HL-60 (cell line): ENCODE measurements at regions not wholly inside any gene's neighbourhood (a gene's known extent, or its start where the extent isn't known, plus 50 kb on each side); places are given as distances from the start of the nearest gene placed in this dataset.

Experiments used
- DNase-seq, 2 experiments: peaks; one replicate each; pipeline ENCODE4 v3.0.0-alpha.2; 2010 to 2020; ENCODE audit warnings: low read depth in 1 of 2, low spot score in 1 of 2
- H3K27ac ChIP-seq: fragments of 250-450 bp; sonication (Bioruptor Pico); replicated peaks from 2 replicates; pipeline ENCODE4 v1.5.1; 2020; ENCODE audit warnings: mild to moderate bottlenecking, moderate library complexity
- H3K27me3 ChIP-seq: fragments of 250-450 bp; sonication (Bioruptor Pico); 2 replicates; pipeline ENCODE4 v1.5.1; 2021; ENCODE audit warnings: mild to moderate bottlenecking, moderate library complexity; ENCODE audit not compliant: insufficient read depth, poor library complexity, severe bottlenecking
- H3K4me3 ChIP-seq: replicated peaks from 2 replicates; pipeline ENCODE4 v1.5.1; 2011; ENCODE audit warnings: mild to moderate bottlenecking, control low read depth, low read length; ENCODE audit not compliant: insufficient read depth
- GABPA ChIP-seq: IDR thresholded peaks from 2 replicates; pipeline ENCODE4 v1.6.1; 2012; ENCODE audit warnings: low read depth
- POLR2AphosphoS5 ChIP-seq: IDR thresholded peaks from 2 replicates; pipeline ENCODE4 v1.6.1; 2012; ENCODE audit warnings: low read depth
- SPI1 ChIP-seq: IDR thresholded peaks from 2 replicates; pipeline ENCODE4 v1.6.1; 2012; ENCODE audit warnings: low read depth, mild to moderate bottlenecking, borderline replicate concordance
- TF ChIP-seq, protein P1 (sequence below): IDR thresholded peaks from one replicate; pipeline ENCODE4 v1.5.1; 2011; ENCODE audit warnings: low read length, control low read depth, inconsistent platforms; ENCODE audit not compliant: insufficient read depth
- TF ChIP-seq, protein P2 (sequence below): IDR thresholded peaks from 2 replicates; pipeline ENCODE4 v1.6.1; 2012; ENCODE audit warnings: low read depth; ENCODE audit not compliant: insufficient replicate concordance

DNA sequence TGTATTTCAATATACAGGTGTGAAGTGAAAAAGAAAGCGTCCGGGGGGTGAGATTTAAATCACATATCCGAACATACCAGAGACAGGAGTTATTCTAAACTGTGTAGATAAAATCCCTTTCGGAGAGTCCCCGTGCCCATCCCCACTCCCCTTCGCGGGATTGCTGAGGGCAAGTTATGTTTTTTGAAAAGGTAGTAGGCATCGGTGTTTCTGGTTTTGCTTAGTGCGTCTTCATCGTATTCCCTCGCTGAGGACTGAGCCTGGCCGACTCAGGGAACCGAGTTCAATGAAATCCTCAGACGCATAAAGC, 583.4 kb downstream of the ZEB2 start:
- TF ChIP-seq GABPA = no peak
- TF ChIP-seq, protein P1, sequence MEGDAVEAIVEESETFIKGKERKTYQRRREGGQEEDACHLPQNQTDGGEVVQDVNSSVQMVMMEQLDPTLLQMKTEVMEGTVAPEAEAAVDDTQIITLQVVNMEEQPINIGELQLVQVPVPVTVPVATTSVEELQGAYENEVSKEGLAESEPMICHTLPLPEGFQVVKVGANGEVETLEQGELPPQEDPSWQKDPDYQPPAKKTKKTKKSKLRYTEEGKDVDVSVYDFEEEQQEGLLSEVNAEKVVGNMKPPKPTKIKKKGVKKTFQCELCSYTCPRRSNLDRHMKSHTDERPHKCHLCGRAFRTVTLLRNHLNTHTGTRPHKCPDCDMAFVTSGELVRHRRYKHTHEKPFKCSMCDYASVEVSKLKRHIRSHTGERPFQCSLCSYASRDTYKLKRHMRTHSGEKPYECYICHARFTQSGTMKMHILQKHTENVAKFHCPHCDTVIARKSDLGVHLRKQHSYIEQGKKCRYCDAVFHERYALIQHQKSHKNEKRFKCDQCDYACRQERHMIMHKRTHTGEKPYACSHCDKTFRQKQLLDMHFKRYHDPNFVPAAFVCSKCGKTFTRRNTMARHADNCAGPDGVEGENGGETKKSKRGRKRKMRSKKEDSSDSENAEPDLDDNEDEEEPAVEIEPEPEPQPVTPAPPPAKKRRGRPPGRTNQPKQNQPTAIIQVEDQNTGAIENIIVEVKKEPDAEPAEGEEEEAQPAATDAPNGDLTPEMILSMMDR = no peak
- TF ChIP-seq, protein P2, sequence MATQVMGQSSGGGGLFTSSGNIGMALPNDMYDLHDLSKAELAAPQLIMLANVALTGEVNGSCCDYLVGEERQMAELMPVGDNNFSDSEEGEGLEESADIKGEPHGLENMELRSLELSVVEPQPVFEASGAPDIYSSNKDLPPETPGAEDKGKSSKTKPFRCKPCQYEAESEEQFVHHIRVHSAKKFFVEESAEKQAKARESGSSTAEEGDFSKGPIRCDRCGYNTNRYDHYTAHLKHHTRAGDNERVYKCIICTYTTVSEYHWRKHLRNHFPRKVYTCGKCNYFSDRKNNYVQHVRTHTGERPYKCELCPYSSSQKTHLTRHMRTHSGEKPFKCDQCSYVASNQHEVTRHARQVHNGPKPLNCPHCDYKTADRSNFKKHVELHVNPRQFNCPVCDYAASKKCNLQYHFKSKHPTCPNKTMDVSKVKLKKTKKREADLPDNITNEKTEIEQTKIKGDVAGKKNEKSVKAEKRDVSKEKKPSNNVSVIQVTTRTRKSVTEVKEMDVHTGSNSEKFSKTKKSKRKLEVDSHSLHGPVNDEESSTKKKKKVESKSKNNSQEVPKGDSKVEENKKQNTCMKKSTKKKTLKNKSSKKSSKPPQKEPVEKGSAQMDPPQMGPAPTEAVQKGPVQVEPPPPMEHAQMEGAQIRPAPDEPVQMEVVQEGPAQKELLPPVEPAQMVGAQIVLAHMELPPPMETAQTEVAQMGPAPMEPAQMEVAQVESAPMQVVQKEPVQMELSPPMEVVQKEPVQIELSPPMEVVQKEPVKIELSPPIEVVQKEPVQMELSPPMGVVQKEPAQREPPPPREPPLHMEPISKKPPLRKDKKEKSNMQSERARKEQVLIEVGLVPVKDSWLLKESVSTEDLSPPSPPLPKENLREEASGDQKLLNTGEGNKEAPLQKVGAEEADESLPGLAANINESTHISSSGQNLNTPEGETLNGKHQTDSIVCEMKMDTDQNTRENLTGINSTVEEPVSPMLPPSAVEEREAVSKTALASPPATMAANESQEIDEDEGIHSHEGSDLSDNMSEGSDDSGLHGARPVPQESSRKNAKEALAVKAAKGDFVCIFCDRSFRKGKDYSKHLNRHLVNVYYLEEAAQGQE = no peak
- TF ChIP-seq POLR2AphosphoS5 = no peak
- no peak for TF ChIP-seq SPI1
- Histone ChIP-seq H3K27ac (no peak overlapping the region), H3K4me3 (peak overlapping the region; percentile 35), H3K27me3 (peaks cover 24% of the 10 kb centered on the region)
- no peak for DNase-seq

DNA sequence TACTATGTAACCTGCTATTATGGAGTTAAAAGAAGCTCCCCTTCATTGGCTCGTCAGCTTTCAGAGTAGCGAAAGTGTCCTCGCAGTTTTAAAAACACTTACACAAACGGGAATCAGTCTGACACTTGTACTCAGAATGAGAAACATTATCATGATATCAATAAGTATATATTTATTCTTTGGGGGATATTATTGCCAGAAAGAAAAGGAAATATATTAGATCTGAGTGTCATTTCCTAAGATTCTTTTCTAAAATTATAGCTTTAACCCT, 584.5 kb downstream of the ZEB2 start:
- no peak for DNase-seq
- H3K27ac ChIP-seq = no peak overlapping the region
- H3K27me3 ChIP-seq = peaks cover 24% of the 10 kb centered on the region
- no peak for TF ChIP-seq SPI1
- TF ChIP-seq POLR2AphosphoS5 = no peak
- TF ChIP-seq, protein P2 = no peak
- TF ChIP-seq, protein P1 = no peak
- no peak for TF ChIP-seq GABPA
- H3K4me3 ChIP-seq = no peak overlapping the region

DNA sequence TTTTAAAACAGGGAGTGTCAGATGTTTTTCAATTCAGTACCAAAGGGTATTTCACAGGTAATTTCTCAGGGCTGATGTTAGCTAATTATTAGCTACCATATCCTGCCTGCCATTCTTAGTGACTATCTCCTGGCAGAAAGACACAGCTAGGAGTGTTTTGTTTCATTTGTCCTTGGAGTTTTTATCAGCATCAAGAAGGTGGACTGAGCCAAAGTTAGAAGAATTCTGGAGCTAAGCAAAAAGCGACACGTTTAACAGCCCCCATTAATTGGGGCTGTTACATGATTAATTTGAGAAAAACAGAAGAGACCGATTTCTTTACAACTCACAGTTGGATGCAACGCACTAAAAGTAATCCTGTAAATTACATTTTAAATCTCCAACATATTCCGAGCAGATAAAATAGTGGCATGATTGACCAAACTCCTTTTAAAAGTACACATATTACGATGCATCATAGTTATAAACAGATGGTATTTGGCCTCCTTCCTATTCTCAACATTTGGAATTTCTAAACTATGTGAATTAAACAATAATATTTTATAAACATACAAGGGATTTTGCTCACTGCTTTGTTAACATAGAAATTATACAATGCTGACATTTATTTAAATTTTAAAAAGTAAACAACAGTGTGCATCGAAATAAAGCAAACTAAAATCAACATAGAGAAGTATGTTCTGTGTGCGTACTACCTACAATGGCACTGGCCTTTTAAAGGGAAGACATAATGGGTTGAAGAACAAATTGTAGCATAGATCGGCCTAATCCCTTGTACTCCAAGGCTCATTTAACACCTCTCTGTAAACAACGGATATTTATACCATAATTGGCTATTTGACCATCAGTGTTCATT, 585.1 kb downstream of the ZEB2 start:
- Histone ChIP-seq H3K4me3 (no peak overlapping the region), H3K27ac (no peak overlapping the region), H3K27me3 (peaks cover 24% of the 10 kb centered on the region)
- no peak for DNase-seq
- TF ChIP-seq, protein P1 = no peak
- TF ChIP-seq, protein P2 = no peak
- TF ChIP-seq POLR2AphosphoS5 = no peak
- no peak for TF ChIP-seq SPI1
- no peak for TF ChIP-seq GABPA
